ENCODE measurements at regions not wholly inside any gene's neighbourhood (a gene's known extent, or its start where the extent isn't known, plus 50 kb on each side); places are given as distances from the start of the nearest gene placed in this dataset.
"Not testable (repeated sequence)": the region's sequence is repeated elsewhere in the genome, so short reads cannot be mapped to it uniquely, and the experiment has no call there.

DNA sequence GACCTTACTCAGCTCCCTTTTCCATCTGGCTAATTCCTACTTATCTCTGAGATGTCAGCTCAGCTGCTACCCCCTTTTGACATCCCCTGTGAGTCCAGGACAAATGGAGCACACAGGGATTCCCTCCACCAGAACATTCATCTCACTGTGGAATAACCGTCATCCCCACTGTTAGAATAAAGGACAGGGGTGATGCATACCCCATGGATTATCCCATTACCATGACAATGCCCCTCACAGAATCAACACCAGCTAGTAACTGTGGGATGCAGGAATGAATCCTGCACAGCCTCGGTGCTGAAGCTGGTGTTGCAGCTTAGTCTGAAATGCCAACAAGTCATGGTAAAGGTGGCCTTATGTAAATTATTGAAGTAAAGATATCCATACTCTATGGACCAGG, 624.8 kb upstream of the RAB6C start:
- DNase-seq = no peak

DNA sequence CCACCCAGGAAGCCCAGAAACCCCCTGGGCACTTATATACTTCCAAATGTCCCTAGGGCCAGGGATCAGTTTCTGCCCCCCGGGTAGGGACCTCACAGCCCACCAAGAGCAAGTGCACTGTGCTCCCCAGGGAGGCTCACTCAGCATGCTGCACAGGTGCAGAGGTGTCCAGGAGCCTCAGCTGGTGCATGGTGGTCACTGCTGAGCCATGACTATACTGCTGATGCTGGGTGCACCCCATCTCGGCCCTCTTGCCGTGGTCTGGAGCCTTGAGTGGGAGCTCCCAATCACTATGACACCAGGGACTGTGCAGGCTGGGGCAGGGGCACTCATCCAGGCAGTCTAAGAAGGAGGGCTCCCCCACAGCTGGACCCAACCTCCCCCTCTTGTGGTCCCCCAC, 617.8 kb upstream of the RAB6C start:
- DNase-seq = no peak

DNA sequence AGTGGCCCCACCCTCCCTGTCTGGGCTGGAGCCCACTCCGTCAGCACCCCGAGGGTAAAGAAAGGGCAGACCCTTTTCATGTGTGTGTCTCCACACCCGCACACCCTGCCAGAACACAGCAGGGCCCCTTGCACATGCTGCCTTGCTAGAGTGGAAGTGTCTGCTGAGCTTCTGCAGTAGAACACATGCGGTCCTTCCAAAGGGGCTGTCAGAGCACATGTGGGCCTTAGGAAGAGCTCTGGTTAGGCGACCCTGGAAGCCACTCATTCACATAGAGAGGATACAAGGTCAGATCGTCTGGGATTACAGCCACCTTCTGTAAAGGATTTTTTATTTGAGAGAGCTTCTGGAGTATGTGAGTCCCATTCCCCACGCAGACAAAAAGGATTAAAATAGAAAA, 613.2 kb upstream of the RAB6C start:
- no peak for DNase-seq

DNA sequence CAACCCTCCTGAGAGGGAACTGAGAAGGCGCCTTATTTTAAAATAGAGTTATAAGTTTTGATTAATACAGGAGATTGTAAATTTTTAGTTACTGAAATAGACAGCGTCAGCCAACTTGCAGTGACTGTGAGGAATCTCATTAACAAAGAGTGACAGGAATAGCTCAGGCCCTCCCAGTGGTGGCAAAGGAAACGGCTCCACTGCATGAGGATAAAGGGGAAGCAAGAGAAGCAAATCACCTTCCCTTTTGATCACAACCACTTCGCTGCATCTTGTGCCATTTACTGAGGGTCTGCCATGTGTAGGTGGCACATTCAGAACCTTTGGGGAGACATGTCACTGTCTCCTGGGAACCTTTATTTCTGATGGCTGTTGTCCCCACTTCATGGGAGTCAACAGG, 612.4 kb upstream of the RAB6C start:
- DNase-seq = no peak

DNA sequence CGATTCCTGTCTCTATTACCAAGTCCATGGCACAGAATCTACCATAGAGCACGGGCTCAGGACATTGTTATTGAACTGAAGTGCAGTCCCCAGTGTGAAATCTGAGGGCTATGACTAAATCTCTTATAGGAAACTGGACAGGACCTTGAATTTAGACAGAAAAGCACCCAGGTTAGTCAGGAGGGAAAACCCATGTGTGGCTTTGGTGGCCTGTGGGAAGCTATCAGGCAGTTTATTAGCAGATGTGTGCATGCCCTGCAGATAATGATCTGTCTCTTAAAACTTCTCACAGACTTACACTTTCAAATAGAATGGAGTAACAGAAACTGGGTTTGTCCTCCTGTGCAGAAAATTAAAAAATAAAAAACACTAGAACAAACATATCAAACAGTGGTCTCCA, 610.0 kb upstream of the RAB6C start:
- DNase-seq = no peak

DNA sequence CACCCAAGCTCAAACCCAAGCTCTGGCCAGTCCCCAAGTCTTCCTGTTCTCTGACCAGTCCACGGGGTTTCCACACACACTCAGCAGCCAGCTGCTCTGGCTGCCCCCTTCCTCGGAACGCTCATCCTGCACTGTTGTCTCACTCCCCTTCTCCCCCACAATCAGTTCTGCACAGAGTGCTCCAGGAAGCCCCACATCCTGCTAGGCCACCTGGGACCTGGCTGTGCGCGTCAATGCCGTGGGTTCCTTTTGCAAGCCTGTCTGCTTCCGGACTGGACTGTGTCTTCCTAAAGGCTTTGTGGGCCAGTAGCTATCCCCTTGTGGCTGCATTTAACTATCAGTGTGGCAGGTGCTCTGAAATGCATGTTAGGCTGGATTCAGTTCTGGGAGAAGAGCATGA, 605.0 kb upstream of the RAB6C start:
- no peak for DNase-seq

DNA sequence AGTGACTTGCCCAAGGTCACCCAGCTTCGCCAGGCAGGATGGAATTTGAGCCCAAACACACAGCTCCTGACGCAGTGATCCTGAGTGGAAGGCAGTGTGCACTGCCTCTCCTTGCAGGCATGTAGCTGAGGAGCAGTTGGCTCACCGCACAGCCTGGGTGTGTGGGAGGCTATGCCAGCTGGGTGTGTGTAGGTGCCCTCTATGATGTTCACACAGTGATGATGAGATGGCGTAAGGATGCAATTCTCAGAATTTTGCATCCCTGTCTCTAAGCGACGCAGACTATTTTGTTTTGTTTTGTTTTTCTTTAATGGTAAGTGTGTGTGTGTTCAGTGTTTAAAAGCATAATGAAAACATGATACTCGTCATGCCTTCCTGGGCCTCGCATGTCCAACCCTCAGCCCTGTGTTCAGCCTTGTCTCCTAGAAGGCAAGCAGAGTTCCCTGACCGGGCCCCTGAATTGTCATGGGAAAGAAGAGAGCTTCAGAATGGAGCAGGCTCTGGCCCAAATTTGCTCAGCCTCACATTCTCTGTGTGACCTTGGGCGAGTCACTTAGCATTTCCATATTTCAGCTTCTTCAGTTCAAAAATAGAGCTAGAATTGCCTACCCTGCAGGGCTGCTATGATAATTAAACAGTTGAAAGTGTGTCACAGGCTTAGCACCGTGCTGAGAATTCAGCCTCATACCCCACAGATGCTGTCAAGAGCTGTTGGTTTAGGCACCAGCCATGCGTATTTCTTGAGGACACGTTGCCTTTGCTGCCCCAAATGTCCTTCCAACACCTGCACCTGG, 603.6 kb upstream of the RAB6C start:
- DNase-seq = no peak

DNA sequence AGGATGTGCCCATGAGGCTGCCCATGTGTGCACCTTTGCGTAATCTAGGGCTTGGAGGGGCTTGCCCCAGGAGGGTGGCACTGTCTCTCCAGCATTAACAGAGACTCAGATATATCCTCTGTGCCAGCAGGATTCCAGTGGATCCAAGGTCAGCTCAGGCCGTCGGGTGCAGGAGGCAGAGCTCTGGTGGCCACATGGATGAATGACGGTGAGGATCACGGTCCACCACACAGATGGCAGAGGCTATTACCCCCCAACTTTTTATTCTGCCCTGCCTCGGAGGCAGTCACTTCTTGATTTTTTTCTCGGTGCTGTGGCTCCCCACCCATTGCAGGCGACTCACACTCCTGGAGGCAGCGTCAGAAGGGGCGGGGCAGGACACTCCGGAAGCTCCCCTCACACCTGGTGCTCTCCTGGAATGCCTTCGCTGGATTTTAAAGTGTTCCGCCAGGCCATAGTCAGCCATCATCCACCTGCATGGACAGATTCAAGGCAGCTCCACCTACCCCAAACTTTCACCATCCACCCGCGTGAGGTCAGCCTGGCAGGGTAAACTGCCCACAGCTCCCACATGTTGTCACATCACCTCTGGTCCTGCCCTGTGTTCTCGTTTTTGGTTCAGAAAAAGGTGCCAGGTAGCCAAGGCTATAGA, 602.9 kb upstream of the RAB6C start:
- DNase-seq = no peak

DNA sequence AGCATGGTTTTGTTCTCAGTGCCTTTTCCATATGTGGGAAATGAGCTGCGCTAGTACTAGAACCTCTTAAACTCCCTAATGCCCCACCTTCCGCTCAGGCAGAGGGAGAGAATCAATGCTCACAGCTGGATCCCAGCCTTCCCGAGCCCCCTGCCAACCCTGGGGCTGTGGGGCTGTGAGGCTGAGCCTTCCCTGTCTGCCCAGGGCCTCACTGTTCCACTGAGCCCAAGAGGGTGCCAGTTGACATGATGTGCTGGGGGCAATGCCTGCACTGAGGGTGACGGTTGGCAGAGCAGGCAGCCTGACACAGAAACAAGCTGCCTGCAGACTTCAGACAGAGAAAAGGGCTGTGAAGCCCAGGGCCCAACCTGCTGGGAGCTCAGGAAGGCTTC, 602.4 kb upstream of the RAB6C start:
- DNase-seq = no peak

DNA sequence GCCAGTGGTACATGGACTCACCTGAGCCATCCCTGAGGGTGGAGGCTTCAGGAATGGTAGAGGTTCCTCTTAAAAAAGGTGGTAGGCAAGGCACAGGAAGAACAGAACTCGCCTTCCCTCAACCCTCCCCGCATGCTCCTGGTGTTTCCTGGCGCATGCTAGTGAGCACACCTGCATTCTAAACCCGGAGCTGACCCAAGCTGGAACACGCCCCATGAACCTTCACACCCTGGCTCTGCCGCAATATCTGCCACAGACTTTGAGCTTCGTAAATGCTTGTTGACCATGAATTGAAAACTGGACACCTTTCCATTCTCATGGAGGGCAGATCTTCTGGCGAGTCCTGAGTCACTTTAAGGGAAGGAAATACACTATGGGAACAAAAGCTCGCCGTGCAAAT, 601.3 kb upstream of the RAB6C start:
- DNase-seq = no peak

DNA sequence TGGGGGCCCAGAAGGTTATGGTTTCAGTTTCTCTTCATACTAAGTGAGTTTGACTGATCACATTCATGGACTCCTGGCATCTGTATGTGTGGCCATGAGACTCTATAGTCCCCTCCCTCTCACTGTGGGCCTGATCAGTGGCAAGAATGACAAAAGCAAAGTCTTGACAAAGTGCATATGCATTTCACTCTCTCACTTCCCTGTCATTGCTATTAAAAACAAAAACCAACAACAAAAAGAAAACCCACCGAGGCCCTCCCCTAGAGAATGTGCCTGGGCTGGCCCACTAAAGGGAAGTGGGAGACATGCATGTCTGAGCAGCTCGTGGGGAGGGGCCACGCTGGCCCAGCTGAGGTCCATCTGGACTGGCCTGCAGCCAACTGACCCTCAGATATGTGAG, 600.1 kb upstream of the RAB6C start:
- DNase-seq = no peak

DNA sequence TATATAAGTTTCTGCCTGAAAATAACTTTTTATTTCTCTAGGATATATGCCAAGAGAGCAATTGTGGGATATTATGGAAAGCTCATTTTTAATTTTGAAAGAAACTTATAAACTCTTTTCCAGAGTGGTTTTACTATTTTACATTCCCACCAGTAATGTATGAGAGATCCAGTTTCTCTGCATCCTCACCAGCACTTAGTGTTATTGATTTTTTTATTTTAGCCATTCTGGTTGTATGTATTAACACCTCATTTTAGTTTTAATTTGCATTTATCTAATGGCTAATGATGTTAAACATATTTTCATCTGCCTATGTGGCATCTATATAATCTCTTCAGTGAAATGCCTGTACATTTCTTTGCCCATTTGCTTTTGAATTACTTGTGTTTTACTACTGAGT, 597.7 kb upstream of the RAB6C start:
- DNase-seq = no peak

DNA sequence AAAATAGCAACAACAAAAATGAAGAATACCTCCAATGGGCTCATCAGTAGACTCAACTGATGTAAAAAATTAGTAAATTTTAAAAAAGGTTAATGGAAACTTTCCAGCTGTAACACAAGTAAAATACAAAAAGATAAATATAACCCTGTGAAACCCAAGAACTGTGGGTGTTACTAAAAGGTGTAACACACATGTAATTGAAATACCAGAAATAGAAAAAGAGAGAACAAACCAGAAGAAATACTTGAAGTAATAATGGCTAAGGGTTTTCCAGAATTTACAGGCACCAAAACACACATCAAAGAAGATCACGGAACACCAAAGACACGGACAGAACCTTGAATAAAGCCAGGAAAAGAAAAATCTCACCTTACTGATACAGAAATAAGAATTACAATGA, 590.6 kb upstream of the RAB6C start:
- DNase-seq = no peak

DNA sequence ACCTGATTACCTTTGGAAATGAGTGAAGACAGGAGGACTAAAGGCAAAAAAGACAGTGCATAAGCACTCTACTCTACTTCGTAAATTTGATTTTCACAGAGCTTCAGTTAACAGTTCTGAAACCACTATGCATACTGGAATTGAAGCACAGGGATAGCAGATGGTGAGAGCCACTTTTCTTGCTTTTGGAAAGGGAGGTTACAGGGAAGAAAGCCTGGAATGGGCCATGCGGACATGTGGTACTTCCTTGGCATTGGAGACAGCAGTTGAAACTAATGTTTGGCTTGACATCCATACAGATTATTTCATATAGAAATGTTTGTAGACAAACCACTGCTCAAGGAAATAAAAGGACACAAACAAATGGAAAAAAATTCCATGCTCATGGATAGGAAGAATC, 585.6 kb upstream of the RAB6C start:
- DNase-seq = no peak

DNA sequence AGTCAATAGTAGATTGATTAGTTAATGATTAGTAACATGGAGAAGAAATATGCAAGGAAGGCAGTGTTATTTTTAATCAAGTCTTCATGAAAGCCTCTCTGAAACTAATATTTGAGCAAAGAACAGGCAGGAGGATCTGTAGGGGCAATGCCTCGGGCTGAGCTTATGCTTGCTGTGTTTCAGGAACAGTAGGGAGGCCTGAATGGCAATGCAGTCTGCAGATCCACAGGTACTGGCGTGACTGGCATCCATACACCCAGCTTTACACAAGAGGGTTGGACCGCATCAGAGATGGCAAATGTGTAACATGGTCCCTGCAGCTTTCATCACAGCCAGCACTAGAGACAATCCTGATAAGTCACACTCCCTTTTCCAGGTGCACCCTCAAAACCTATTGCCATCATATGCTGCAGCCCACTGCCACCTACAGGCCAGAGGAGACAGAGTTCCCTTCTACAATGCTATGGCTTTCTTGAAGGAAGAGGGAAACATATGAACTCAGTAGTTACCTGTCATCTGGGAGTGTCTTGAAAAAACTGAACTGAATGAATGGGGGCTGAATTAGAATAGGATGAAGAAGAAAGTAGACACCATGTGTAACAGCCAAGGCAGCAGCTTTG, 582.4 kb upstream of the RAB6C start:
- no peak for DNase-seq

DNA sequence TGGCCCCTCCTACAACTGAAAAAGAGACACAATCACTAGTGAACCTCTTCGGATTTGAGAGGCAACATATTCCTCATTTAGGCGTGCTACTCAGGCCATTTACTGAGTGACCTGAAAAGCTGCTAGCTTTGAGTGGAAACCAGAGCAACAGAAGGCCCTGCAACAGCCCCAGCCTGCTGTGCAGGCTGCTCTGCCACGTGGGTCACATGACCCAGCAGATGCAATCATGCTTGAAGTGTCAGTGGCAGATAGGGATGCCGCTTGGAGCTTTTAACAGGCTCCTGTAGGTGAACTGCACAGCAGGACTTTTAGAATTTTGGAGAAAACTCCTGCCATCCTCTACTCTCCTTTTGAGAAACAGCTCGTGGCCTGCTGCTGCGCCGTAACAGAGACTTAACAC, 578.6 kb upstream of the RAB6C start:
- DNase-seq = no peak

DNA sequence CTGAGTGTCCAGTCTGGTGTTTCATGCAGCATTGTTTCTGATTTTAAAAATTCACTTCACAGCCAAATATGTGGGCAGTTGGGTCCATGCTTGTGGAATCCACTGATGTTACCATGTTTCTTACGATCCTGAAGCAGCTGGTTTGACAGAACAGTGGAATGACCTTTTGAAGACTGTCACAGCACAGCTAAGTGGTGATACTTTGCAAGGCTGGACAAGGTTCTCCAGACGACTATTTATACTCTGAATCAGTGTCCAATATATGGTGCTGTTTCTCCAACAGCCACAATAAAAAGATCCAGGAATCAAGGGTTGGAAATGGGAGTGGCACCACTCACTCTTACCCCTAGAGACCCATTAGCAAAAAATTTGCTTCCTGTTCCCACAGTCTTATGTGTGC, 577.4 kb upstream of the RAB6C start:
- DNase-seq = no peak

DNA sequence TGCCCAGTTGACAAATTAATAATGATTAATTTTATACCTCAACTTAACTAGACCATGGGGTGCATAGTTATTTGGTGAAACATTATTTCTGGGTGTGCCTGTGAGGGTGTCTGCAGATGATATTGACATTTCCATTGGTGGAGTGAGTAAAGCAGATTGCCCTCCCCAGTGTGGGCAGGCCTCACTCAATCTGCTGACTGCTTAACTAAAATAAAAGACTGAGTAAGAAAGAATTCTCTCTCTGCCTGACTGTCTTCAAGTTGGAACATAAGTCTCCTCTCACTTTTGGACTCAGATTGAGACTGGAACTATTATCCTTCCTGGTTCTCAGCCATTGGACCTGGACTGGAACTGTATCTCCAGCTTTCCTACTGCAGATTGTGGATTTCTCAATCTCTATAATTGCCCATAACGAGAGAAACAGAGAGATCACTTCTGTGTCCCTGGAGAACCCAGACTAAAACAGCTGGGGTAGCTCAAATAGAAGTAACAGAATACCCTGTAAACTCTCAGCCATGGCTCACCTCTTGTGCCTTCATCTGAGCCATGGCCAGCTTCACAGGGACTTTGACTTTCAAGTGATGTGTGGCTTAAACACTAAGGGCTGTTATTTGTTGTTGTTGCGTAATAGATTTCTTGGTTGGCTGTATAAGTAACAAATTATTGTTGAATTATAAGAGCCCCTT, 575.3 kb upstream of the RAB6C start:
- no peak for DNase-seq

DNA sequence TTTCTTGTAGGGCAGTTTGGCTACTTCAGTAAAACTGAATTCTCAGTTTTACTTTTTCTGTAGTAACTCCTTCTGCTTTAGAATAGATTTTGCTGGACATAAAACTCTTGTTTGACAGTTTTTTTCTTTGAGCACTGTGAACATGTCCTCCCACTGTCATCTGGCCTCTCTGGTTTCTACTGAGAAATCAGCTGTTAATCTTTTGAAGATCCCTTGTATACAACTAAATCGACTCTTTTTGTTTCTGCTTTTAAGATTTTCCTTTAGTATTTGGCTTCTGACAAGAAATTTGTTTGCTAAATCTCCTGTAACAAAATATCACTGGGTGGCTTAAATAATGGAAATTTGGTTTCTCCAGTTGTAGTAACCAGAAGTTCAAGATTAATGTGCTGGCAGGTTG, 570.9 kb upstream of the RAB6C start:
- no peak for DNase-seq

DNA sequence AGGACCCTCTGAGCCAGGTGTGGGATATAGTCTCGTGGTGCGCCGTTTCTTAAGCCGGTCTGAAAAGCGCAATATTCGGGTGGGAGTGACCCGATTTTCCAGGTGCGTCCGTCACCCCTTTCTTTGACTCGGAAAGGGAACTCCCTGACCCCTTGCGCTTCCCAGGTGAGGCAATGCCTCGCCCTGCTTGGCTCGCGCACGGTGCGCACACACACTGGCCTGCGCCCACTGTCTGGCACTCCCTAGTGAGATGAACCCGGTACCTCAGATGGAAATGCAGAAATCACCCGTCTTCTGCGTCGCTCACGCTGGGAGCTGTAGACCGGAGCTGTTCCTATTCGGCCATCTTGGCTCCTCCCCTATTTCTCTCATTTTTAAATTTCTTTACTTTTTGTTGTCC, 562.4 kb upstream of the RAB6C start:
- DNase-seq = not testable (repeated sequence)

DNA sequence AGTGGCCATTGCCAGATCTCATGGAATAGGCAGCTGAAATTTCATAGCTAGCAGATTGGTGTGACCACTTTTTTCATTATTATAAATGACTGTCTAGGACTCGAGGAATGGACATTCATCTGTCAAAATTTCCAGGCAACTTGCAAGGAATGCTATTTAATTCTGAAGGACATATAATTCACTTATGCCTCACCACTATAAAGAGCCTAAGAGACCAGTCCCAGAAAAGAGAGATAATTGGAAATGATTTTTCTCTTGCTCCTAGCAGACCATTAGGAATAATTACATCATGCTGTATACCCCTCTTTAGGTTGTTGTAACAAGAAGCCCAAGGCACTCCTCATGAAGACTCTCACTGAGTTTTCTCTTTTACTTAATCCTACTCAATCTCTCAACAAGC, 557.4 kb upstream of the RAB6C start:
- DNase-seq = no peak

DNA sequence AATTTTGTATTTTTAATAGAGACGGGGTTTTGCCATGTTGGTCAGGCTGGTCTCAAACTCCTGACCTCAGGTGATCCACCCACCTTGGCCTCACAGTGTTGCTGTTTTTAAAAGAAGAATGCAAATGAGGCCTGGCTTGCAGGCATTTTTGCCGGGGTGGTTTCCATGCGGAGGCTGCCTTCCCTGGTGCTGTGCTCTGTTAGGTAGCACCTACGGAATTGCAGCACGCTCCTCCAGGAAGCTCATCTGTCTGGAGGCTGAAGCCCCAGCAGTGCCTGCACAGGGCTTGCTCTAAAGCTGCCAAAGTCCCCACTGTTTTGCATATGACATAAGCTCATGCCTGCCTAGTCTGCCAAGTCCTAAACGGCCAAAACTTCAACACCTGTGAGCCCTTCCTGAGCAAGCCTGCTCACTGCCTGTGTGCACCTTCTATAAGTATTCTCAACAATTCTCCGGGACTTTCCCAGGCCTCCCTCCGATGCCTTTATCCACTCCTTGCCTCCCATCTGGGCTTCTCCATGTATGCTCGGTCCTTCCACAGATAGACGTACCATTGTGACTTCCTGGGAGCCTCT, 551.3 kb upstream of the RAB6C start:
- no peak for DNase-seq

DNA sequence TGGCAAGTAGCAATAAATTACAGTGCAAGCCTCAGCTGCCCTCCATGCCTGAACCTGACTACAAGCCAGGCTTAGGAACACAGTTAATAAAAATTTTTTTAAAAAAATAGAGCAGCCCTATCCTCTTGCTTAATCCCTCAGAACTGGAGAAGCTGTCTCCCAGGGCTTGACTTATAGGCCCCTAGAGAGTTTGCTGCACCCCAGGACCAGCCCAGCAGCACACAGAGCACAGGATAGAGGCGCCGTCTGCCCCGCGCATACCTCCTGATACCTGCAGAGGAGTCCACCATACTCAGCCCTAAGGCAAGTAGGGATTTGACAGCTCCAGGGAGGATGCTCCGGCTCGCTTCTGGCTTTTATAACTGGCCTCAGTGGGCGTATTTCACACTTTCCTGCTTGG, 548.6 kb upstream of the RAB6C start:
- DNase-seq = no peak

DNA sequence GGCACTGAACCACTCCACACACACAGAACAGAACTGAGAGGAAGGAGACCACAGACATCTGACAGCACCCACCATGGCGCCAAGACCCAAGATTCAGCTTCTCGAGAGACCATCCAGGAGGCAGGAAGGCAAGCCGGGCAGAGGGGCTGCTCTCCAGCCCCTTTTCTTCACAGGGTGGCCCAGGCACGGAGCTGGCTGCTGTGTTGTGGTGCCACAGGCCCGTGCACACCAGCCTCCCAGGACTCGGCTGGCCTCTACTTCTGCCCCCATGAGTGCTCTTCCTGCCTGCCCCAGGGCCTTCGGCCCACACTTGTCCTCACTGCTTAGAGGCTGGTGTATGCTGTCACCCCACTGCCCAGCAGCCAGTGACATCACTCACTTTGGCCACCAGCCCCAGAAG, 547.6 kb upstream of the RAB6C start:
- no peak for DNase-seq

Data from CD4-positive, alpha-beta T cell treated with Interferon gamma for 1 hour (primary cell).